GM12874 (cell line): ENCODE measurements at regions not wholly inside any gene's neighbourhood (a gene's known extent, or its start where the extent isn't known, plus 50 kb on each side); places are given as distances from the start of the nearest gene placed in this dataset.

Experiments used
- TF ChIP-seq, protein P1 (sequence below): IDR thresholded peaks from 2 replicates; pipeline ENCODE4 v1.5.1; 2011; ENCODE audit warnings: low read depth, mild to moderate bottlenecking, control low read depth, low read length, moderate library complexity; ENCODE audit not compliant: insufficient read depth

DNA sequence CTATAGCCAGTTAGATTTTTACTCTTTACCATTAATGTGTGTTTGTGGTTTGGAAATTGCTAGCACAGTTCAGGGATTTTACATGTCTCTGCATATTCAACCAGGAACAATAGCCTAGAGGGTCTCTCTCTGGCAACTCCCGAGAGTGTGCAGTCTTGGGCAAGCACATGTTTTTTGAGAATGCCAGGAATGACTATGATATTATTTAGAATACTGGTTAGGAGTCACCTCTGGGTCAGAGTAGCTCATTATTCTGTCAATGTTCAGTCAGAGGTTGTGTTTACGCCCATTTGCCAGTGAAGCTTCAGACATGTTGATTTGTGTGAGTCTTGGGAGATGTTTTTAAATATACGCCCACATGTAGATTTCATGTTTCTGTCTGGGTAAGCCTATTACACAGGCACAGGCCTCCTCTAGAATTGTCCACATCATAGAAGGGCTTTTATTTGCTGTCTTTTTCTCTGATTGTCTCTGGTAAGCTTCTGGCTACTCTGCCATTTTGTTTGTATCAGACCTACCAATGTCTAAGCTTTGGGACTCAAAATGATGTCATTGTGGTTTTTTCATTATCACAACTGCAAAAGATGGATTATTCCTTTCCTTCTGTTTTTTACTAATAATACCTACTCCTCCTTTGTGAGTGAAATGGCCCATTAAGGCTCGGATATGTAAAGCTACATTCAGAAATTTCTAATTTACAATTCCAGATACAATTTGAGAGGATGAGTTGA, 203.1 kb upstream of the PPFIA2 start:
- TF ChIP-seq, protein P1, sequence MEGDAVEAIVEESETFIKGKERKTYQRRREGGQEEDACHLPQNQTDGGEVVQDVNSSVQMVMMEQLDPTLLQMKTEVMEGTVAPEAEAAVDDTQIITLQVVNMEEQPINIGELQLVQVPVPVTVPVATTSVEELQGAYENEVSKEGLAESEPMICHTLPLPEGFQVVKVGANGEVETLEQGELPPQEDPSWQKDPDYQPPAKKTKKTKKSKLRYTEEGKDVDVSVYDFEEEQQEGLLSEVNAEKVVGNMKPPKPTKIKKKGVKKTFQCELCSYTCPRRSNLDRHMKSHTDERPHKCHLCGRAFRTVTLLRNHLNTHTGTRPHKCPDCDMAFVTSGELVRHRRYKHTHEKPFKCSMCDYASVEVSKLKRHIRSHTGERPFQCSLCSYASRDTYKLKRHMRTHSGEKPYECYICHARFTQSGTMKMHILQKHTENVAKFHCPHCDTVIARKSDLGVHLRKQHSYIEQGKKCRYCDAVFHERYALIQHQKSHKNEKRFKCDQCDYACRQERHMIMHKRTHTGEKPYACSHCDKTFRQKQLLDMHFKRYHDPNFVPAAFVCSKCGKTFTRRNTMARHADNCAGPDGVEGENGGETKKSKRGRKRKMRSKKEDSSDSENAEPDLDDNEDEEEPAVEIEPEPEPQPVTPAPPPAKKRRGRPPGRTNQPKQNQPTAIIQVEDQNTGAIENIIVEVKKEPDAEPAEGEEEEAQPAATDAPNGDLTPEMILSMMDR = no peak

DNA sequence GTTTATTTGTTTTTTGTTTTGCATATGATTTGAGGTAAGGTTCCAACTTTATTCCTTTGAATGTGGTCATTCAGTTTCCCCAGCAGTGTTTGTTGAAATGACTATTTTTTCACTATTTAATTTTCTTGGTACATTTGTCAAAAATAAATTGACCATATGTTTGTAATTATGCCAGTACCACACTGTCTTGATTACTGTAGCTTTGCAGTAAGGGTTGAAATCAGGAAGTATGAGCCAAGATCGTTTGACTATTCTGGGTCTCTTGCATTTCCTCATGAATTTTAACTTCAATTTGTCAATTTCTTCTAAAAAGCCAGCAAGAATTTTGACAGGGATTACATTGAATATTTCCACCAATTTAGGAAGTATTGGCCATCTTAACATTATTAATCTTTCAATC, 199.3 kb upstream of the PPFIA2 start:
- TF ChIP-seq, protein P1 = no peak

DNA sequence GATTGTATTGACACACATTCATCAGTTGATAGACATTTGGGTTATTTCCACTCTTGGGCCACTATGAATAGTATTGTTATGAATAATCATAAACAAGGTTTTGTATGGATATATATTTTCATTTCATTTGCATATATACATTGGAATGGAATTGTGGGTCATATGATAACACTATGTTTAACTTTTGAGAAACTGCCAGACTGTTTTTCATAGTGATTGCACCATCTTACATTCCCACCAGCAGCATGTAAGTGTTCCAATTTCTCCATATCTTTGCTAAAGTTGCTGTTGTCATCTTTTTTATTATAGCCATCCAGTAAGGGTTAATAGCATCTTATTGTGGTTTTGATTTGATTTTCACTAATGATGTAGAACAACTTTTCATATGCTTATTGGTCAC, 198.5 kb upstream of the PPFIA2 start:
- TF ChIP-seq, protein P1 = no peak

DNA sequence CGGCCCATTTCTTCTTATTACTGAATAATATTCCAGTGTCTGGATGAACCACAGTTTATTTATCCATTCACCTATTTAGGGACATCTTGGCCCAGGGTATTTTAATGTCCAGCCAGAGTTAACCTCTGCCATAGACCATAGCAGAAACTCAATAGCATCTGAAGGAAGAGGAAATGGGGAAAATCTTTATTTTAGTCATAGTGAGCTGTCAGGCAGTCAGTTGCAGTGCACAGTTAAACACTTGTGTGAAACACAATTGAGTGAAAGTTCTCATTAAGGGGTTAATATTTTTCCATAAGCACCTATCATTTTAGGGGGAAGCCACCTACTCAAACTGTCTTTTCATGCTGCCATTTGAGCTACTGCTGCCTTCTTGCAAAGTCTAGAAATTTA, 197.3 kb upstream of the PPFIA2 start:
- TF ChIP-seq, protein P1 = no peak

DNA sequence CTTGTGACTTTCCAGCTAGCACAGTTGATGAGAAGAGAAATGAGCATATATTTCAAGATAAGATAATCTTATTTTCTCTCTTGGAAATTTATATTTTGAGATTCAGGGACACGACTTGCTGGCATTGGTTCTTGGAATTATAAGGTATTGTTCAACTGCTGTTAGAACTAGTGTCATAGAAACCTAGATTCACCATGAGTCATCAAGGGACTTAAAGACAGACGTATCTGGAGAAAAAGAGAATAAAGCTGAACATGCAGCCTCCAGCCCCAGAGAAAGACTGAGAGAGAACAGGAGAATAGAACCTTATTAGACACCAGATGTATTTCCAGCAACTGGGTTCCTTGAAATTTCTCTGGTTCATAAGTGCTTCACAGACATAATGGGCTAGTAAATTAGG, 194.4 kb upstream of the PPFIA2 start:
- TF ChIP-seq, protein P1 = no peak

DNA sequence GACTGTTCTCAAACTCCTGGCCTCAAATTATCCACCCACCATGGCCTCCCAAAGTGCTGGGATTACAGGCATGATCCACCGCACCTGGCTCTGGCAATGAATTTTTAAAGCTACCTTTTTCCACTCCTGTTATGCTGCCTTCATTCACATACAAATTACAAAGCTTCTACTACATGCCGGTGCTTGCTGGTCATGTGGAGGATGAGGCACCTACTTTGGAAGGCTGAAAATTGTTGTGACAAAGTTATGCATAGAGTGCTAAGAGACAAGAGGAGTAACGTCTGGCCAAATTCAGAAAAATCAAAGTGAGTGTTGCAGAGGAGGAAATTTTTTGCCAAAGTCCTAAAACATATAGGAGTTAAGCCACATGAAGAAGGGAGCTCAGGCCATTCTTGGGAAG, 191.7 kb upstream of the PPFIA2 start:
- TF ChIP-seq, protein P1 = no peak

DNA sequence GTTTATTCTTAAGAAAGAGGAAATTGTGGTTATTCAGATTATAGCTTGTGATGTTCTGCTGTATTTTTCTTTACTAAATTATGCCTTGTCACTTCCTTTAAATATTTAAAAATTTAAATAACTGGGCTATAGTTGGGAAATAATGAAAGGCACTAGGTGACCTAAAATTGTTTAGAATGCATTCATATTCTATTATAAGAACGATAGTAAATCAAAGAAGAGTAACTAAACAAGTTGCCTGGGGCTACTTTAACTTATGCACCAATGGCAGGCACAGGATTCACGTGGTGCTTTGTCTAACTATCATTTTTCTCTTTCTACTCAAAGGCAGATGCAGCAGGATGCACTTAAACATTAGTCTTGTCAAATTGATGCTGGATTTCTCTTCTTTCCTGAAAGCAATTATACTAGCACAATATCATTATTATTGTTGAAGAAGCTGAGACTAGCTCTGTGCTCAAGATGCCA, 190.7 kb upstream of the PPFIA2 start:
- TF ChIP-seq, protein P1 = no peak
